GM12891 (cell line): ENCODE measurements at regions not wholly inside any gene's neighbourhood (a gene's known extent, or its start where the extent isn't known, plus 50 kb on each side); places are given as distances from the start of the nearest gene placed in this dataset.

Source experiments
- PAX5 ChIP-seq: IDR thresholded peaks from 2 replicates; pipeline ENCODE4 v1.6.1; 2011; ENCODE audit warnings: low read length, moderate library complexity, mild to moderate bottlenecking; ENCODE audit not compliant: insufficient read depth, severe bottlenecking
- POLR2A ChIP-seq: IDR thresholded peaks from 2 replicates; pipeline ENCODE4 v1.6.1; 2011; ENCODE audit warnings: low read depth, low read length, control low read depth
- POLR2AphosphoS5 ChIP-seq: IDR thresholded peaks from 2 replicates; pipeline ENCODE4 v1.6.1; 2011; ENCODE audit warnings: low read depth, low read length, control low read depth
- POU2F2 ChIP-seq: IDR thresholded peaks from 2 replicates; pipeline ENCODE4 v1.6.1; 2011; ENCODE audit warnings: low read depth, mild to moderate bottlenecking, control low read depth, low read length, moderate library complexity
- TAF1 ChIP-seq: IDR thresholded peaks from 2 replicates; pipeline ENCODE4 v1.6.1; 2011; ENCODE audit warnings: low read depth, low read length, control low read depth

DNA sequence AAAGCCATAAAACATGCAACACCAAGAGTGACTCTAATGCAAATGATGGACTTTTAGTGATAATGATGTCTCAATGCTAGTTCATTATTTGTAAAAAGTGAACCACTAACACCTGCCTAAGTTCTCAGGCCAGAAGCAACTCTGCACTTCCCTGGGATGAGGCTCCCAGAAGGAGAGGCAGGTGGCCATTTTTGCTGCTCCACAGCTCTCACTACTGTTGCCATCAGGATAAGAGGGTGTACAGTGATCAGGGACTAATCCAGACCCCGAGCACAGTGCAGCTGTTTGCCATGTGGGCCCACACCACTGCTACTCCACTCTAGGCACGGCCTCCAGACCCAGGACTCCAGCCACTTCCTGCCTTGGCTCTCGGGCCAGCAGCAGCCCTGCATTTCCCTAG, 828.3 kb upstream of the MIR17HG start:
- TF ChIP-seq POLR2A (no peak), POLR2AphosphoS5 (no peak), TAF1 (no peak), PAX5 (no peak), POU2F2 (no peak)
